ENCODE measurements at regions not wholly inside any gene's neighbourhood (a gene's known extent, or its start where the extent isn't known, plus 50 kb on each side); places are given as distances from the start of the nearest gene placed in this dataset.
A peak's percentile ranks its signal among the peaks of the same experiment; 100 is the strongest.

GRCh38 chr21:26377111-26377694, 195.9 kb downstream of the CYYR1 start:
- no peaks in the 10 kb centered on the region for H3K9me3 ChIP-seq (replicated peaks; ENCODE audit: insufficient read depth, low read length)

DNA sequence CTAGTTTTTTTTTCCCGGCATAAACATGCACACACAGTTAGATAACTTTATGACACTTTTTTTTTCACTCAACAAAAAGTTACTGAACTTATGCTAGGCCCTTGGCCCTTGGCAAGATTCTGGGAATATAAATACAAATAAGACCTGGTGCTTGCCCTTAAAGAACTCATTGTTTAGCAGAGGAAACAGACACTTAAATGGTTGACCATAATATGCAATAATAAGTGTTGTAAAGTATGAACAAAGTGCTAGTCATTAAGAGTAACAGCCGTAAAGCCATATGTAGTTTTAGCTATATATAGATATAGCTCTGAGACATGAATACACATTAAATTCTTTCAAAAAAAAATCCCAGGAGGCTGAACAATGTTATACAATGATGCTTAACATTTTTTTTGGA, 198.3 kb downstream of the CYYR1 start:
- Histone ChIP-seq H3K27ac (ENCODE audit: low read length) (no peak overlapping the region), H3K9me3 (replicated peaks; ENCODE audit: insufficient read depth, low read length) (no peaks in the 10 kb centered on the region), H3K9ac (ENCODE audit: low read length) (no peak overlapping the region), H3K36me3 (replicated peaks; ENCODE audit: insufficient read depth, low read length) (no peaks in the 10 kb centered on the region), H3K4me3 (ENCODE audit: low read length) (no peak overlapping the region), H3F3A (ENCODE audit: insufficient read depth, low read length) (no peaks in the 10 kb centered on the region), H2AFZ (ENCODE audit: low read length) (no peak overlapping the region), H4K20me1 (ENCODE audit: insufficient read depth, low read length) (no peaks in the 10 kb centered on the region), H3K4me1 (ENCODE audit: low read length) (peaks cover 20% of the 10 kb centered on the region), H3K4me2 (ENCODE audit: low read depth, low read length) (no peak overlapping the region), H3K9me2 (replicated peaks; ENCODE audit: insufficient read depth, low read length) (no peaks in the 10 kb centered on the region), H3K79me2 (ENCODE audit: low read length) (no peaks in the 10 kb centered on the region), H3K27me3 (replicated peaks; ENCODE audit: insufficient read depth, low read length) (no peaks in the 10 kb centered on the region)
- no peak for TF ChIP-seq EZH2phosphoT487 (IDR thresholded peaks at IDR 0.05; ENCODE audit: low read length)
- no peak for TF ChIP-seq EZH2 (optimal IDR thresholded peaks at IDR 0.05; ENCODE audit: low read depth, low read length)
- no peak for TF ChIP-seq CTCF (IDR thresholded peaks at IDR 0.05; ENCODE audit: low read length)
- DNase-seq = no peak

More at GRCh38 chr21:26377111-26377694, 195.9 kb downstream of the CYYR1 start:
- no peaks in the 10 kb centered on the region for H3K9me2 ChIP-seq (replicated peaks; ENCODE audit: insufficient read depth, low read length)
- TF ChIP-seq EZH2 (optimal IDR thresholded peaks at IDR 0.05; ENCODE audit: low read depth, low read length) (no peak), EZH2phosphoT487 (IDR thresholded peaks at IDR 0.05; ENCODE audit: low read length) (no peak)
- peak overlapping the region; percentile 24; the same call in 1 of the 2 replicates for H3K4me2 ChIP-seq (ENCODE audit: low read depth, low read length)
- peak; percentile 29 for DNase-seq
- no peak overlapping the region for H3K27ac ChIP-seq (ENCODE audit: low read length)
- H3F3A ChIP-seq (ENCODE audit: insufficient read depth, low read length) = no peaks in the 10 kb centered on the region
- no peaks in the 10 kb centered on the region for H3K79me2 ChIP-seq (ENCODE audit: low read length)
- H3K36me3 ChIP-seq (replicated peaks; ENCODE audit: insufficient read depth, low read length) = no peaks in the 10 kb centered on the region
- H3K27me3 ChIP-seq (replicated peaks; ENCODE audit: insufficient read depth, low read length) = no peaks in the 10 kb centered on the region
- H3K4me1 ChIP-seq (ENCODE audit: low read length) = peaks cover 20% of the 10 kb centered on the region
- H2AFZ ChIP-seq (ENCODE audit: low read length) = peak overlapping the region; percentile 24
- H4K20me1 ChIP-seq (ENCODE audit: insufficient read depth, low read length) = no peaks in the 10 kb centered on the region
- H3K9ac ChIP-seq (ENCODE audit: low read length) = no peak overlapping the region
- no peak overlapping the region for H3K4me3 ChIP-seq (ENCODE audit: low read length)

DNA sequence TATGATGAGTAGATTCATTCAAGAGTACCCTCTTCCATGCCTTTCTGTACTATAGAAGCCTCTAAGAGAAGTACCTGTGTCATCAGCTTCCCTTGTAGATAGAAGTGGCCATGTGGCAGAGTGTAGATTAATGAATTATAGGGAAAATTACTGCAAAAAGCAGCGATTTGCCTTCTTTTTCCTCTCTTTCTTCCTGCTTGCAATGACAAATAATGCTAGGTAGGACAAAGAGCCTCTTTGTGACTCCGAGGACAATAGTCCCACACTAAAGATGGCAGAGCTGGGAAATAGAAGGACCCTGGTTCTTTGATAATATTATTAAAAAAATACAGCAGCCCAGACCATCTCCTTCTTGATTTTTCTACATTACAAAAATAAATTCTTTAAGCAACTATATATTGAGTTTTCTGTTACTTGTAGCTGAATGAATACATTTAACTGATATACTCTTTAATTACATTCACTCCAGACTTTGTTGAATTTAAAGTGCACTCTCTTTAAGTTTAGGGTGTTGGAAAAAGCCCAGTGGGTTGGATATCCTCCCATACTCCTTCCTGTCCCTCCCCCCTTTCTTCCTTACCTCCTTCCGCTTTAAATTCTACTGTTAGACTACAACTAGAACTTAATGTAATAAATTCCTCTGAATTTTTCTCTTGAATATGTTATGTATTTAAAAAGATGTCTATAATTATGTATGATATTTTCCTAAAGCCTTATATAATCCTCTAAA, 198.2 kb upstream of the APP start:
- H3F3A ChIP-seq (ENCODE audit: insufficient read depth, low read length) = no peaks in the 10 kb centered on the region
- H3K9me3 ChIP-seq (replicated peaks; ENCODE audit: insufficient read depth, low read length) = no peaks in the 10 kb centered on the region
- no peaks in the 10 kb centered on the region for H4K20me1 ChIP-seq (ENCODE audit: insufficient read depth, low read length)
- H3K4me2 ChIP-seq (ENCODE audit: low read depth, low read length) = no peak overlapping the region
- no peaks in the 10 kb centered on the region for H3K79me2 ChIP-seq (ENCODE audit: low read length)
- no peak overlapping the region for H2AFZ ChIP-seq (ENCODE audit: low read length)
- no peaks in the 10 kb centered on the region for H3K27me3 ChIP-seq (replicated peaks; ENCODE audit: insufficient read depth, low read length)
- H3K4me3 ChIP-seq (ENCODE audit: low read length) = no peak overlapping the region
- H3K9ac ChIP-seq (ENCODE audit: low read length) = no peak overlapping the region
- no peaks in the 10 kb centered on the region for H3K9me2 ChIP-seq (replicated peaks; ENCODE audit: insufficient read depth, low read length)
- no peaks in the 10 kb centered on the region for H3K4me1 ChIP-seq (ENCODE audit: low read length)
- H3K27ac ChIP-seq (ENCODE audit: low read length) = no peak overlapping the region
- no peaks in the 10 kb centered on the region for H3K36me3 ChIP-seq (replicated peaks; ENCODE audit: insufficient read depth, low read length)
- DNase-seq = no peak
- TF ChIP-seq EZH2phosphoT487 (IDR thresholded peaks at IDR 0.05; ENCODE audit: low read length) (no peak), CTCF (IDR thresholded peaks at IDR 0.05; ENCODE audit: low read length) (no peak)

DNA sequence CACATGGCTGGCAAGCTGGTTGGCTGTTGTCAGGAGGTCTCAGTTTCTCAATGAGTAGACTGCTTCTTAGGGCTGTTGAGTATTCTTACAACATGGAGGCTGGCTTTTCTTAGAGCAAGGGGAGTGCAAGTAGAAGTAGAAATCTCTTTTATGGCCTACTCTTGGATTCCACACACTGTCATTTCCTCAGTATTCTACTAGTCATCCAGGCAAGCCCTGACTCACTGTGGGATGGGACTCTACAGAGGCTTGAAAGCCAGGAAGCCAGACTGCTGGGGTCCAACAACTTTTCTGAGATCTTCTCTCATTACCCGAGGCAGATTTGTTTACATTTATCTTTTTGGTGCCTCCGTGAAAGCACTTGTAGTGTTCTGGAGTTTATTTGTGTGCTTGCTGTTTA, 196.2 kb upstream of the APP start:
- no peak overlapping the region for H3K27ac ChIP-seq (ENCODE audit: low read length)

More for the DNA sequence above, 196.2 kb upstream of the APP start:
- H3F3A ChIP-seq (ENCODE audit: insufficient read depth, low read length) = no peaks in the 10 kb centered on the region
- no peaks in the 10 kb centered on the region for H3K79me2 ChIP-seq (ENCODE audit: low read length)
- H3K9me2 ChIP-seq (replicated peaks; ENCODE audit: insufficient read depth, low read length) = no peaks in the 10 kb centered on the region
- no peak for TF ChIP-seq CTCF (IDR thresholded peaks at IDR 0.05; ENCODE audit: low read length)
- no peak for TF ChIP-seq EZH2phosphoT487 (IDR thresholded peaks at IDR 0.05; ENCODE audit: low read length)
- no peak for TF ChIP-seq EZH2 (optimal IDR thresholded peaks at IDR 0.05; ENCODE audit: low read depth, low read length)
- no peaks in the 10 kb centered on the region for H3K36me3 ChIP-seq (replicated peaks; ENCODE audit: insufficient read depth, low read length)
- no peaks in the 10 kb centered on the region for H3K4me1 ChIP-seq (ENCODE audit: low read length)
- no peak for DNase-seq
- H3K9me3 ChIP-seq (replicated peaks; ENCODE audit: insufficient read depth, low read length) = no peaks in the 10 kb centered on the region
- no peak overlapping the region for H2AFZ ChIP-seq (ENCODE audit: low read length)
- no peak overlapping the region for H3K4me3 ChIP-seq (ENCODE audit: low read length)
- H3K4me2 ChIP-seq (ENCODE audit: low read depth, low read length) = no peak overlapping the region
- H3K9ac ChIP-seq (ENCODE audit: low read length) = no peak overlapping the region
- H3K27me3 ChIP-seq (replicated peaks; ENCODE audit: insufficient read depth, low read length) = no peaks in the 10 kb centered on the region
- no peaks in the 10 kb centered on the region for H4K20me1 ChIP-seq (ENCODE audit: insufficient read depth, low read length)
